Type B pancreatic cell (in vitro differentiated cells): ENCODE measurements at regions not wholly inside any gene's neighbourhood (a gene's known extent, or its start where the extent isn't known, plus 50 kb on each side); places are given as distances from the start of the nearest gene placed in this dataset.
A peak's percentile ranks its signal among the peaks of the same experiment; 100 is the strongest.

Experiments used
- DNase-seq: peaks from one replicate; pipeline ENCODE4 v3.0.0; 2021; ENCODE audit warnings: mixed read lengths; ENCODE audit not compliant: unreplicated experiment; ENCODE audit errors: extremely low spot score
- H3K27ac Mint-ChIP-seq: 2 replicates; pipeline ENCODE4 v1.8.0; 2021; ENCODE audit warnings: mild to moderate bottlenecking, mixed read lengths
- H3K27me3 Mint-ChIP-seq: 2 replicates; pipeline ENCODE4 v1.8.0; 2021; ENCODE audit warnings: mixed read lengths
- H3K36me3 Mint-ChIP-seq: 2 replicates; pipeline ENCODE4 v1.8.0; 2021; ENCODE audit warnings: mixed read lengths
- H3K4me1 Mint-ChIP-seq: one replicate; pipeline ENCODE4 v1.8.0; 2021; ENCODE audit warnings: mixed read lengths; ENCODE audit not compliant: unreplicated experiment
- H3K4me3 Mint-ChIP-seq: 2 replicates; pipeline ENCODE4 v1.8.0; 2021; ENCODE audit warnings: mild to moderate bottlenecking, mixed read lengths
- H3K9me3 Mint-ChIP-seq: 2 replicates; pipeline ENCODE4 v1.8.0; 2021; ENCODE audit warnings: mixed read lengths
- TF ChIP-seq, protein P1 (sequence below): fragments of 200-600 bp; sonication (generic); conservative IDR thresholded peaks from 2 replicates; pipeline ENCODE4 v1.5.0; 2021; ENCODE audit warnings: antibody characterized with exemption, mild to moderate bottlenecking

DNA sequence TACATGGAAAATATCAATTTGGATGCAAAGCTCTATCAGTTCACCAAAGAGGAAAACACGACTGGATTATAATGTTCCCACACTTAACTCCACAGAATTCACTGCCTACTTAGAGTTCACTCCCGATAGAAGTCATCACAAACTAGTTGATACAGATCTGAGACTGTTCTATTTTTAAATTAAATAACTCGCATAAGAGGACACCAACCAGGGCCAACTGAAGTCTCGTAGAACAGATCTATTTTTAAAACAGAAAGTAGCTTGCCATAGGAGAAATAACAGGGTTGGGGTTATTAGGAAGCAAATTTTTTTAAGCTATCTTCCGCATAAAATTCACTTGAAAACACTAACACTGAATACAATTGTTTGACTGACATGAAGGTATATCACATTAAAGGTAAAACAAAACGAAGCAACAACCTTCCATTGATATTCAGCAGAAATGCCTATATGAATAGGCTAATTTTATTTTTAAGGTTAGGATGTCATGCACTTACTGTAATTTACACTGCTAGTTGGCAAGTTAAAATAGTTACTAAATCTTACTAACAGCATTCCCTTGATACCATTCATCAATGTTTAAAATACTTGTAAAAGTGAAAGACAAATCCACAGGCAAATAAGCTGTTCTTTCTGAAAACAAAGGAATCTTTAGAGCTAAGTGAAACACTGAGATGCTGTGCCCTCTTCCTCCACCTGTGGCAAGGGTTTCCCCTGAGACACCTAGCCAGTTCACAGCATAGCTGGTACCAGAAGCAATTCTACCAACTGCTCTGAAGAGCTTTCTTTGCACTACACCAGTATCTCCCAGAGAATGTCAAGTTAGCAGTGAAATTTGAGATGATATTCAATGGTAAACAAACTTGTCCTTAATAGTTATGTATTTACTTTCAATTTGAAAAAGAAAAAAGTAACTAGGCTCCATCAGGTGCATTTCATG is 186.7 kb upstream of the ANK3 start:
- H3K4me3 Mint-ChIP-seq: no peak overlapping the region
- TF ChIP-seq, protein P1, sequence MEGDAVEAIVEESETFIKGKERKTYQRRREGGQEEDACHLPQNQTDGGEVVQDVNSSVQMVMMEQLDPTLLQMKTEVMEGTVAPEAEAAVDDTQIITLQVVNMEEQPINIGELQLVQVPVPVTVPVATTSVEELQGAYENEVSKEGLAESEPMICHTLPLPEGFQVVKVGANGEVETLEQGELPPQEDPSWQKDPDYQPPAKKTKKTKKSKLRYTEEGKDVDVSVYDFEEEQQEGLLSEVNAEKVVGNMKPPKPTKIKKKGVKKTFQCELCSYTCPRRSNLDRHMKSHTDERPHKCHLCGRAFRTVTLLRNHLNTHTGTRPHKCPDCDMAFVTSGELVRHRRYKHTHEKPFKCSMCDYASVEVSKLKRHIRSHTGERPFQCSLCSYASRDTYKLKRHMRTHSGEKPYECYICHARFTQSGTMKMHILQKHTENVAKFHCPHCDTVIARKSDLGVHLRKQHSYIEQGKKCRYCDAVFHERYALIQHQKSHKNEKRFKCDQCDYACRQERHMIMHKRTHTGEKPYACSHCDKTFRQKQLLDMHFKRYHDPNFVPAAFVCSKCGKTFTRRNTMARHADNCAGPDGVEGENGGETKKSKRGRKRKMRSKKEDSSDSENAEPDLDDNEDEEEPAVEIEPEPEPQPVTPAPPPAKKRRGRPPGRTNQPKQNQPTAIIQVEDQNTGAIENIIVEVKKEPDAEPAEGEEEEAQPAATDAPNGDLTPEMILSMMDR: no peak
- no peak for DNase-seq
- H3K36me3 Mint-ChIP-seq: no peaks in the 10 kb centered on the region
- no peaks in the 10 kb centered on the region for H3K9me3 Mint-ChIP-seq
- peaks cover 29% of the 10 kb centered on the region for H3K4me1 Mint-ChIP-seq
- no peaks in the 10 kb centered on the region for H3K27me3 Mint-ChIP-seq
- peak overlapping the region; percentile 15 for H3K27ac Mint-ChIP-seq

DNA sequence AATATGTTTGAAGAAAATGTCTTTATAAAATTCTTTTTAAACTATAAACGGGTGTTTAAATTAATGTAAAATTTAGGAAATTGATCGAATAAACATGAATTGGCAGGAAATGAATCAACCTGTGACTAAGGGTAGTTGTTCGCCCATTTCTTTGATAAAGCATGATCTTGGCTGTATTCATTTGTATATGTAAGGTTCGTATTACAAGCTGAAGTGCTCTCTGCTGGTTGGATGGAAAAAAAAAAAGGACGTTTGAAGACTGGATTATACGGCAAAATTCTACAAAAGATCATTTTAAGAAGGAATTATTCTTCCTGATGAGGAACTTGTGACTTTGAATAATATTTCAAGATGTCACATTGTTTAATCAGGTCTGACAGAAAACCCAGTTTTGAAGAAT is 185.4 kb upstream of the ANK3 start:
- H3K27ac Mint-ChIP-seq: no peak overlapping the region
- H3K9me3 Mint-ChIP-seq: no peaks in the 10 kb centered on the region
- no peaks in the 10 kb centered on the region for H3K36me3 Mint-ChIP-seq
- no peaks in the 10 kb centered on the region for H3K27me3 Mint-ChIP-seq
- TF ChIP-seq, protein P1: no peak
- no peak for DNase-seq
- H3K4me1 Mint-ChIP-seq: peaks cover 37% of the 10 kb centered on the region
- H3K4me3 Mint-ChIP-seq: no peak overlapping the region

GRCh38 chr10:60574388-60574787 is 184.7 kb upstream of the ANK3 start:
- no peaks in the 10 kb centered on the region for H3K36me3 Mint-ChIP-seq
- H3K4me3 Mint-ChIP-seq: no peak overlapping the region
- no peak overlapping the region for H3K27ac Mint-ChIP-seq
- DNase-seq: no peak
- no peaks in the 10 kb centered on the region for H3K27me3 Mint-ChIP-seq
- H3K4me1 Mint-ChIP-seq: peaks cover 38% of the 10 kb centered on the region
- H3K9me3 Mint-ChIP-seq: no peaks in the 10 kb centered on the region
- TF ChIP-seq, protein P1: no peak

GRCh38 chr10:60573336-60573735 is 183.7 kb upstream of the ANK3 start:
- TF ChIP-seq, protein P1: no peak
- H3K4me1 Mint-ChIP-seq: peaks cover 38% of the 10 kb centered on the region
- no peaks in the 10 kb centered on the region for H3K9me3 Mint-ChIP-seq
- peak overlapping the region; percentile 79 for H3K27ac Mint-ChIP-seq
- no peaks in the 10 kb centered on the region for H3K27me3 Mint-ChIP-seq
- no peak for DNase-seq
- H3K36me3 Mint-ChIP-seq: no peaks in the 10 kb centered on the region
- peak overlapping the region; percentile 89 for H3K4me3 Mint-ChIP-seq

GRCh38 chr10:60572511-60573194 is 183.0 kb upstream of the ANK3 start:
- Mint-ChIP-seq H3K9me3 (peaks cover 6% of the 10 kb centered on the region), H3K36me3 (no peaks in the 10 kb centered on the region), H3K4me3 (peak overlapping the region; percentile 89), H3K27me3 (no peaks in the 10 kb centered on the region), H3K4me1 (peaks cover 38% of the 10 kb centered on the region), H3K27ac (peak overlapping the region; percentile 79)
- TF ChIP-seq, protein P1: no peak
- DNase-seq: no peak
